ENCODE measurements at regions not wholly inside any gene's neighbourhood (a gene's known extent, or its start where the extent isn't known, plus 50 kb on each side); places are given as distances from the start of the nearest gene placed in this dataset.
"Not testable (repeated sequence)": the region's sequence is repeated elsewhere in the genome, so short reads cannot be mapped to it uniquely, and the experiment has no call there.

- intact Hi-C loops (cut with micrococcal nuclease) = no loop called here
- no peak overlapping the region for H3K27ac Mint-ChIP-seq
Observed at GRCh38 chr12:127803545-127803944, 463.4 kb upstream of the TMEM132C start.

DNA sequence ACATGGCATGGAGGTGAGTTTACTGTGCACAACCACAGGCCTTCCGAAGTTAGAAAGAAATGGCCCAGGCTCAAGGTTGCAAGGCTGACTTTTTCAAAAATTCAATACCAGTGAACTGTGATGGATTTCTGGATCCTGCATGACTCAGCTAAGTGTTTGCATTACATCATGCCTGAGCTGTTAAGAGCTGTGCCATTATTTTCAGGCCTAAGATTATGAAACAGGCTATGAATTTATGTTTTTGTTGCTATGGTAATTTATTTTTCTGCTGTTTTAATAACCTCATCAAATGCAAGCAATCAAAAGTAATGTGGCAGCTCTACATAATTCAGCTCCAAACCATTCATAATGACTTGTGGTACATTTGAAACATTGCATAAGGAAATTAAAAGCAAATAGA, 457.7 kb upstream of the TMEM132C start:
- H3K27me3 Mint-ChIP-seq (ENCODE audit: low read depth in 2 of 2) = no peaks in the 10 kb centered on the region
- H3K9me3 Mint-ChIP-seq = peaks cover 5 to 6% of the 10 kb centered on the region in 2 donors
- no peak overlapping the region for H3K4me3 Mint-ChIP-seq
- Histone ChIP-seq H3K4me1 (ENCODE audit: control insufficient read depth, insufficient read depth, low read length) (no peaks in the 10 kb centered on the region), H3K4me3 (ENCODE audit: low read length) (no peak overlapping the region), H3K27me3 (ENCODE audit: control insufficient read depth, insufficient read depth, low read length) (no peaks in the 10 kb centered on the region), H3K36me3 (ENCODE audit: control insufficient read depth, insufficient read depth, low read length) (no peaks in the 10 kb centered on the region), H3K9me3 (ENCODE audit: control insufficient read depth, insufficient read depth, low read length) (no peaks in the 10 kb centered on the region), H3K27ac (ENCODE audit: low read length) (no peak overlapping the region)
- no peak overlapping the region for H3K27ac Mint-ChIP-seq
- intact Hi-C loops (cut with micrococcal nuclease) = no loop called here
- no peak for DNase-seq
- no peak for ATAC-seq
- no peaks in the 10 kb centered on the region for H3K36me3 Mint-ChIP-seq
- 79% methylated on average over 1 of the region's 1 CpG for WGBS (ENCODE audit: insufficient coverage)
- no peak for TF ChIP-seq CTCF (IDR thresholded peaks at IDR 0.05)
- H3K4me1 Mint-ChIP-seq = no peaks in the 10 kb centered on the region

More at GRCh38 chr12:127803545-127803944, 463.4 kb upstream of the TMEM132C start:
- Mint-ChIP-seq H3K36me3 (no peaks in the 10 kb centered on the region), H3K9me3 (peaks cover 5 to 10% of the 10 kb centered on the region in 2 donors), H3K27me3 (ENCODE audit: low read depth in 2 of 2) (no peaks in the 10 kb centered on the region), H3K4me3 (no peak overlapping the region), H3K4me1 (no peaks in the 10 kb centered on the region)
- Histone ChIP-seq H3K9me3 (ENCODE audit: control insufficient read depth, insufficient read depth, low read length) (peaks cover 6% of the 10 kb centered on the region), H3K4me1 (ENCODE audit: control insufficient read depth, insufficient read depth, low read length) (no peaks in the 10 kb centered on the region), H3K4me3 (ENCODE audit: low read length) (no peak overlapping the region), H3K27me3 (ENCODE audit: control insufficient read depth, insufficient read depth, low read length) (no peaks in the 10 kb centered on the region), H3K27ac (ENCODE audit: low read length) (no peak overlapping the region), H3K36me3 (ENCODE audit: control insufficient read depth, insufficient read depth, low read length) (no peaks in the 10 kb centered on the region)
- ATAC-seq = no peak
- no peak for TF ChIP-seq CTCF (IDR thresholded peaks at IDR 0.05)
- DNase-seq = no peak
- 57% methylated on average over 3 of the region's 3 CpGs for WGBS (ENCODE audit: insufficient coverage)

- Mint-ChIP-seq H3K4me1 (no peaks in the 10 kb centered on the region), H3K4me3 (no peak overlapping the region), H3K27me3 (ENCODE audit: low read depth in 2 of 2) (no peaks in the 10 kb centered on the region), H3K27ac (no peak overlapping the region), H3K9me3 (peaks cover 7 to 9% of the 10 kb centered on the region in 2 donors), H3K36me3 (no peaks in the 10 kb centered on the region)
- ATAC-seq (no peak), DNase-seq (no peak)
- Histone ChIP-seq H3K36me3 (ENCODE audit: control insufficient read depth, insufficient read depth, low read length) (no peaks in the 10 kb centered on the region), H3K27me3 (ENCODE audit: control insufficient read depth, insufficient read depth, low read length) (no peaks in the 10 kb centered on the region), H3K9me3 (ENCODE audit: control insufficient read depth, insufficient read depth, low read length) (no peaks in the 10 kb centered on the region), H3K4me1 (ENCODE audit: control insufficient read depth, insufficient read depth, low read length) (no peaks in the 10 kb centered on the region), H3K4me3 (ENCODE audit: low read length) (no peak overlapping the region), H3K27ac (ENCODE audit: low read length) (no peak overlapping the region)
- intact Hi-C loops (cut with micrococcal nuclease) = no loop called here
- no peak for TF ChIP-seq CTCF (IDR thresholded peaks at IDR 0.05)
- WGBS (ENCODE audit: insufficient coverage) = 3% methylated on average over 2 of the region's 4 CpGs
Observed at GRCh38 chr12:127810041-127810440, 456.9 kb upstream of the TMEM132C start.

DNA sequence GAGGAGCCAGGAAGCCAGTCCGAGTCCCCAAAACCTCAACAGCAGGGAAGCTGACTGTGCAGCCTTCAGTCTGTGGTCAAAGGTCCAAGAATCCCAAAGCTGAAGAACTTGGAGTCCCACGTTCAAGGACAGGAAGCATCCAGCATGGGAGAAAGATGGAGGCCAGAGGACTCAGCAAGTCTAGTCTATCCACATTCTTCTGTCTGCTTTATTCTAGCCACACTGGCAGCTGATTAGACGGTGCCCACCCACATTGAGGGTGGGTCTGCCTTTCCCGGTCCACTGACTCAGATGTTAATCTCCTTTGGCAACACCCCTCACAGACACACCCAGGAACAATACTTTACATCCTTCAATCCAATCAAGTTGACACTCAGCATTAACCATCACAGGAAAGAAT, 456.5 kb upstream of the TMEM132C start:
- DNase-seq; H3K9me3 Mint-ChIP-seq; H3K4me1 ChIP-seq (ENCODE audit: control insufficient read depth, insufficient read depth, low read length); H3K36me3 ChIP-seq (ENCODE audit: control insufficient read depth, insufficient read depth, low read length); H3K27ac Mint-ChIP-seq; H3K9me3 ChIP-seq (ENCODE audit: control insufficient read depth, insufficient read depth, low read length); H3K27ac ChIP-seq (ENCODE audit: low read length); ATAC-seq; H3K4me3 Mint-ChIP-seq; H3K27me3 Mint-ChIP-seq (ENCODE audit: low read depth in 2 of 2); H3K4me3 ChIP-seq (ENCODE audit: low read length); H3K4me1 Mint-ChIP-seq; H3K27me3 ChIP-seq (ENCODE audit: control insufficient read depth, insufficient read depth, low read length); intact Hi-C loops (cut with micrococcal nuclease); H3K36me3 Mint-ChIP-seq: not testable (repeated sequence)
- 65% methylated on average over 4 of the region's 4 CpGs for WGBS (ENCODE audit: insufficient coverage)

All from natural killer cell (primary cell).